SK-N-SH (cell line): ENCODE measurements at regions not wholly inside any gene's neighbourhood (a gene's known extent, or its start where the extent isn't known, plus 50 kb on each side); places are given as distances from the start of the nearest gene placed in this dataset.

Experiments
- CTCF ChIA-PET: fragments of 300-600, 350-600 bp; formaldehyde crosslinking; extraction: SDS; loops from one replicate; lab custom pipeline; 2021; lab: Yijun Ruan, JAX
- POLR2A ChIA-PET: fragments of 350-600 bp; sonication (Branson Sonifier 250); formaldehyde crosslinking; extraction: SDS; loops from one replicate; lab custom pipeline; 2020; ENCODE audit warnings: antibody characterized with exemption, inconsistent platforms; lab: Yijun Ruan, JAX
- DNase-seq: peaks from one replicate; pipeline ENCODE4 v3.0.0; 2012
- H2AFZ ChIP-seq: fragments of 200-600 bp; sonication (generic); 2 replicates; pipeline ENCODE4 v1.8.1; 2016; ENCODE audit warnings: antibody characterized with exemption, mild to moderate bottlenecking, low read depth
- H3F3A ChIP-seq: fragments of 200-600 bp; sonication (generic); replicated peaks from 2 replicates; pipeline ENCODE3; 2016; ENCODE audit warnings: antibody characterized with exemption, mild to moderate bottlenecking; ENCODE audit not compliant: insufficient read depth
- H3K27ac ChIP-seq, 2 experiments: fragments of 200-500 bp in 1 of 2; fragments of 200-600 bp in 1 of 2; sonication (Bioruptor generic) in 1 of 2; sonication (generic), shearing (Covaris generic) in 1 of 2; 2 replicates each; pipeline versions ENCODE4 v1.5.1 to v1.6.1; 2014 to 2016; ENCODE audit warnings: low read depth in 2 of 2, inconsistent platforms in 1 of 2, low read length in 1 of 2, mild to moderate bottlenecking in 1 of 2, mixed read lengths in 1 of 2
- H3K27me3 ChIP-seq: fragments of 200-600 bp; sonication (generic), shearing (Covaris generic); 2 replicates; pipeline ENCODE4 v1.6.1; 2016; ENCODE audit warnings: mixed run types; ENCODE audit not compliant: insufficient read depth
- H3K36me3 ChIP-seq, 2 experiments: fragments of 200-500 bp in 1 of 2; fragments of 200-600 bp in 1 of 2; sonication (Bioruptor generic) in 1 of 2; sonication (generic) in 1 of 2; replicated peaks in 1 of 2; 2 replicates each; pipeline versions ENCODE3 to v1.5.1; 2014 to 2016; ENCODE audit warnings: low read length in 1 of 2, mild to moderate bottlenecking in 1 of 2; ENCODE audit not compliant: insufficient read depth in 2 of 2, control insufficient read depth in 1 of 2
- H3K4me1 ChIP-seq, 2 experiments: fragments of 200-500 bp in 1 of 2; fragments of 200-600 bp in 1 of 2; sonication (Bioruptor generic) in 1 of 2; sonication (generic), shearing (Covaris generic) in 1 of 2; 2 replicates each; pipeline versions ENCODE4 v1.5.1 to v1.6.1; 2014 to 2016; ENCODE audit warnings: low read depth in 1 of 2, low read length in 1 of 2, mixed run types in 1 of 2; ENCODE audit not compliant: insufficient read depth in 2 of 2, control insufficient read depth in 1 of 2
- H3K4me2 ChIP-seq: fragments of 200-600 bp; sonication (generic), shearing (Covaris generic); 2 replicates; pipeline ENCODE4 v1.6.1; 2017; ENCODE audit warnings: mixed run types
- H3K4me3 ChIP-seq, 2 experiments: fragments of 200-500 bp in 1 of 2; fragments of 200-600 bp in 1 of 2; sonication (Bioruptor generic) in 1 of 2; sonication (generic), shearing (Covaris generic) in 1 of 2; 2 replicates each; pipeline versions ENCODE4 v1.5.1 to v1.8.1; 2014 to 2016; ENCODE audit warnings: low read depth in 2 of 2, inconsistent platforms in 1 of 2, low read length in 1 of 2, mild to moderate bottlenecking in 1 of 2, mixed read lengths in 1 of 2, moderate library complexity in 1 of 2
- H3K79me2 ChIP-seq: fragments of 200-600 bp; sonication (generic); 2 replicates; pipeline ENCODE4 v1.8.1; 2017; ENCODE audit warnings: mild to moderate bottlenecking; ENCODE audit not compliant: insufficient read depth
- H3K9ac ChIP-seq: fragments of 200-600 bp; sonication (generic); 2 replicates; pipeline ENCODE4 v1.6.1; 2017; ENCODE audit warnings: mixed run types
- H3K9me2 ChIP-seq: fragments of 200-600 bp; sonication (generic); 2 replicates; pipeline ENCODE4 v1.6.1; 2017; ENCODE audit warnings: mixed run types
- H3K9me3 ChIP-seq: fragments of 200-600 bp; sonication (generic); 2 replicates; pipeline ENCODE4 v1.6.1; 2017; ENCODE audit warnings: mixed run types, mild to moderate bottlenecking, moderate library complexity
- H4K20me1 ChIP-seq: fragments of 200-600 bp; sonication (generic); 2 replicates; pipeline ENCODE4 v1.6.1; 2017; ENCODE audit warnings: mild to moderate bottlenecking, mixed run types; ENCODE audit not compliant: insufficient read depth
- CHD2 ChIP-seq: fragments of 150-350 bp; IDR thresholded peaks from 2 replicates; pipeline ENCODE4 v1.6.1; 2018; ENCODE audit warnings: low read length; ENCODE audit not compliant: partially characterized antibody
- ELF1 ChIP-seq: IDR thresholded peaks from 2 replicates; pipeline ENCODE4 v1.4.0; 2012
- EP300 ChIP-seq, 2 experiments: IDR thresholded peaks; 2 replicates each; pipeline versions ENCODE4 v1.4.0 to v1.6.1; 2012; ENCODE audit warnings: borderline replicate concordance in 1 of 2, low read depth in 1 of 2, low read length in 1 of 2
- FOSL2 ChIP-seq: IDR thresholded peaks from 2 replicates; pipeline ENCODE4 v1.4.0; 2012; ENCODE audit warnings: low read depth, mild to moderate bottlenecking, moderate library complexity, borderline replicate concordance
- FOXM1 ChIP-seq: IDR thresholded peaks from 2 replicates; pipeline ENCODE4 v1.4.0; 2012; ENCODE audit warnings: low read depth, mild to moderate bottlenecking
- JUND ChIP-seq: IDR thresholded peaks from 2 replicates; pipeline ENCODE4 v1.4.0; 2012
- MAX ChIP-seq: IDR thresholded peaks from 2 replicates; pipeline ENCODE4 v1.4.0; 2012; ENCODE audit warnings: low read depth
- PBX3 ChIP-seq: IDR thresholded peaks from 2 replicates; pipeline ENCODE4; 2012
- RAD21 ChIP-seq: IDR thresholded peaks from 2 replicates; pipeline ENCODE4 v1.6.1; 2012; ENCODE audit warnings: mild to moderate bottlenecking, low read length
- RFX5 ChIP-seq: IDR thresholded peaks from 2 replicates; pipeline ENCODE4 v1.6.1; 2012; ENCODE audit warnings: mild to moderate bottlenecking, improper control_type of control experiment, low read length
- SIN3A ChIP-seq: IDR thresholded peaks from 2 replicates; pipeline ENCODE4 v1.6.1; 2012; ENCODE audit warnings: low read depth, mild to moderate bottlenecking, low read length, moderate library complexity, borderline replicate concordance
- SMC3 ChIP-seq: IDR thresholded peaks from 2 replicates; pipeline ENCODE4 v1.6.1; 2012; ENCODE audit warnings: low read depth, low read length, improper control_type of control experiment
- YY1 ChIP-seq: IDR thresholded peaks from 2 replicates; pipeline ENCODE4 v1.4.0; 2012; ENCODE audit warnings: low read depth, mild to moderate bottlenecking
- WGBS: methylation state at CpG from one replicate; pipeline ENCODE4 v1.1.6; 2017; ENCODE audit warnings: low lambda C conversion rate; 5-methylcytosine and 5-hydroxymethylcytosine counted together
- TF ChIP-seq, protein P1 (sequence below): IDR thresholded peaks from 2 replicates; pipeline ENCODE4 v1.4.0; 2012; ENCODE audit warnings: low read depth, borderline replicate concordance
- TF ChIP-seq, protein P2 (sequence below): IDR thresholded peaks from 2 replicates; pipeline ENCODE4 v1.4.0; 2012; ENCODE audit warnings: low read depth, borderline replicate concordance

GRCh38 chrX:107566604-107567262 lies 61.6 kb upstream of the PRPS1 start (continued):
- TF ChIP-seq SMC3 (no peak), FOSL2 (no peak), PBX3 (no peak)

GRCh38 chrX:107567370-107567769 lies 60.9 kb upstream of the PRPS1 start:
- CTCF ChIA-PET: no interaction called here

More at GRCh38 chrX:107567370-107567769, 60.9 kb upstream of the PRPS1 start:
- Histone ChIP-seq H3K36me3 (no peaks in the 10 kb centered on the region), H2AFZ (no peak overlapping the region), H3K4me2 (no peak overlapping the region)
- TF ChIP-seq EP300 (IDR thresholded peaks at IDR 0.05; ENCODE audit: borderline replicate concordance in 1 of 2, low read depth in 1 of 2, low read length in 1 of 2) (no peak), YY1 (no peak), FOXM1 (no peak), MAX (no peak), ELF1 (no peak), RFX5 (no peak), CHD2 (no peak), SIN3A (no peak), RAD21 (no peak), FOSL2 (no peak), JUND (no peak)
- TF ChIP-seq, protein P1, sequence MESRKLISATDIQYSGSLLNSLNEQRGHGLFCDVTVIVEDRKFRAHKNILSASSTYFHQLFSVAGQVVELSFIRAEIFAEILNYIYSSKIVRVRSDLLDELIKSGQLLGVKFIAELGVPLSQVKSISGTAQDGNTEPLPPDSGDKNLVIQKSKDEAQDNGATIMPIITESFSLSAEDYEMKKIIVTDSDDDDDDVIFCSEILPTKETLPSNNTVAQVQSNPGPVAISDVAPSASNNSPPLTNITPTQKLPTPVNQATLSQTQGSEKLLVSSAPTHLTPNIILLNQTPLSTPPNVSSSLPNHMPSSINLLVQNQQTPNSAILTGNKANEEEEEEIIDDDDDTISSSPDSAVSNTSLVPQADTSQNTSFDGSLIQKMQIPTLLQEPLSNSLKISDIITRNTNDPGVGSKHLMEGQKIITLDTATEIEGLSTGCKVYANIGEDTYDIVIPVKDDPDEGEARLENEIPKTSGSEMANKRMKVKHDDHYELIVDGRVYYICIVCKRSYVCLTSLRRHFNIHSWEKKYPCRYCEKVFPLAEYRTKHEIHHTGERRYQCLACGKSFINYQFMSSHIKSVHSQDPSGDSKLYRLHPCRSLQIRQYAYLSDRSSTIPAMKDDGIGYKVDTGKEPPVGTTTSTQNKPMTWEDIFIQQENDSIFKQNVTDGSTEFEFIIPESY: no peak
- TF ChIP-seq, protein P2, sequence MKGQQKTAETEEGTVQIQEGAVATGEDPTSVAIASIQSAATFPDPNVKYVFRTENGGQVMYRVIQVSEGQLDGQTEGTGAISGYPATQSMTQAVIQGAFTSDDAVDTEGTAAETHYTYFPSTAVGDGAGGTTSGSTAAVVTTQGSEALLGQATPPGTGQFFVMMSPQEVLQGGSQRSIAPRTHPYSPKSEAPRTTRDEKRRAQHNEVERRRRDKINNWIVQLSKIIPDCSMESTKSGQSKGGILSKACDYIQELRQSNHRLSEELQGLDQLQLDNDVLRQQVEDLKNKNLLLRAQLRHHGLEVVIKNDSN: no peak
- TF ChIP-seq, all 33 proteins: peak for 0
- no peaks in the 10 kb centered on the region for H3K27me3 ChIP-seq
- H3K9me2 ChIP-seq: no peaks in the 10 kb centered on the region
- no peaks in the 10 kb centered on the region for H4K20me1 ChIP-seq
- H3K27ac ChIP-seq: no peak overlapping the region
- peaks cover 5% of the 10 kb centered on the region for H3F3A ChIP-seq
- POLR2A ChIA-PET: no interaction called here
- H3K4me3 ChIP-seq: no peak overlapping the region
- 30% methylated on average over 2 of the region's 2 CpGs for WGBS
- H3K9ac ChIP-seq: no peak overlapping the region
- no peaks in the 10 kb centered on the region for H3K9me3 ChIP-seq
- DNase-seq: no peak
- H3K4me1 ChIP-seq: peaks cover 0 to 3% of the 10 kb centered on the region in 2 experiments; a peak in 2 of 4 replicates
- no peaks in the 10 kb centered on the region for H3K79me2 ChIP-seq
